Dedifferentiated amniotic fluid mesenchymal stem cell (primary cell): ENCODE measurements at regions not wholly inside any gene's neighbourhood (a gene's known extent, or its start where the extent isn't known, plus 50 kb on each side); places are given as distances from the start of the nearest gene placed in this dataset.
"Not testable (repeated sequence)": the region's sequence is repeated elsewhere in the genome, so short reads cannot be mapped to it uniquely, and the experiment has no call there.

Experiments
- DNase-seq: peaks from one replicate; pipeline ENCODE4 v3.0.0-alpha.2; 2016; ENCODE audit errors: extremely low spot score

GRCh38 chr7:90067171-90067570 lies 87.1 kb upstream of the STEAP1 start:
- DNase-seq: no peak

GRCh38 chr7:90070238-90070637 lies 84.0 kb upstream of the STEAP1 start:
- not testable (repeated sequence) for DNase-seq

- DNase-seq: no peak
Observed at GRCh38 chr7:90078921-90079320, 75.3 kb upstream of the STEAP1 start.

GRCh38 chr7:90081621-90082020 lies 72.6 kb upstream of the STEAP1 start:
- no peak for DNase-seq

GRCh38 chr7:90092506-90092905 lies 61.8 kb upstream of the STEAP1 start:
- DNase-seq: no peak

- no peak for DNase-seq
Observed at GRCh38 chr7:90094030-90094429, 60.2 kb upstream of the STEAP1 start.
